GM18870 (cell line): ENCODE measurements at regions not wholly inside any gene's neighbourhood (a gene's known extent, or its start where the extent isn't known, plus 50 kb on each side); places are given as distances from the start of the nearest gene placed in this dataset.

ENCODE experiments used
- ATAC-seq: cut with Tn5 transposase; IDR thresholded peaks from one replicate; pipeline ENCODE4 v1.9.1; 2021; ENCODE audit warnings: moderate library complexity; ENCODE audit not compliant: unreplicated experiment

GRCh38 chr7:67807826-67808225 is 811.2 kb downstream of the TYW1 start:
- ATAC-seq = no peak

DNA sequence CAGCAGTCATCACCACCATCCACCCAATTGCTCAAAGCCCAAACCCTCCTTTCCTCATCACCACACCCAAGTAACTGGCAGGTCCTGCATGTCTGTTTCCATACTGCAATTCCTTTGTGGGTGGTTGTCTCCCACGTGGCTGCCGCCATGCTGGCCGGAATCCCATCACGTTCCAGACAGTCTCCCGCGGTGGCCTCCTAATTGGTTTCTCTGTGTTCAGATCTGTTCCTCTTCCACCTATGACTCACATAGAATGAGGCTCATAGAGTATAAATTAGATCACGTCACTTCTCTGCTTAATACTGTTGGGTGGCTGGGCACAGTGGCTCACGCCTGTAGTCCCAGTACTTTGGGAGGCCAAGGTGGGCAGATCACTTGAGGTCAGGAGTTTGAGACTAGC is 813.0 kb downstream of the TYW1 start:
- ATAC-seq = no peak

DNA sequence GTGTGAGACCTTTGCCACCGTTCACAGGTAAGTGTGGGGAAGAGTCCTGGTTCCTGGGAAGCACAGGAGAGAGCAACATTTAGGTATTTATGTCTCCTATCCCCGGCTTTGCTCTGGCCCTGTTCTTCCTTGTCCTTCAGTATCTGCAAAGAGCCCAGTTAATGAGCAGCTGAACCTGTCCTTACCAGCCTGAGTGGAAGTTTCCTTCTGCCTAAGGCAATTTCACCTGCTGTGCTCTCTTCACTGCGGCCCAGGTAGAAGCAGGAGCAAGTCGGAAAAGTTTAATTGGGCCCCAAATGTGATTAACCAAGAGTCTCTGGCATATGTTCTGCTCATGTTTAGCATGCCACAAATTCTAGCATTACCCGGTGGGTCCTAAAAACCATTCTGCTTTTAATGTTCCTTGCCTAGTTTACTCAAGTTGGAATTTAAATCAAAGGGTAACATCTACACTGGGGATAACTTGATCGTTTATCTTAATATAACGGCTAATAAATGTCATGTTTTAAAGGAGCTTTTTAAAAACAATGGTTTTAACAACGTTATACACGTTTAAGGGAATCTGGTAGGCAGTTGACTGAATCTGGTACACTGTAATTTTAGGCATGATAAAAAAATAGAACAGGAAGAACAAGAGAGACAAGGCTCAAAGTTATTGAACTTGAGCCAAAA is 817.1 kb downstream of the TYW1 start:
- no peak for ATAC-seq

DNA sequence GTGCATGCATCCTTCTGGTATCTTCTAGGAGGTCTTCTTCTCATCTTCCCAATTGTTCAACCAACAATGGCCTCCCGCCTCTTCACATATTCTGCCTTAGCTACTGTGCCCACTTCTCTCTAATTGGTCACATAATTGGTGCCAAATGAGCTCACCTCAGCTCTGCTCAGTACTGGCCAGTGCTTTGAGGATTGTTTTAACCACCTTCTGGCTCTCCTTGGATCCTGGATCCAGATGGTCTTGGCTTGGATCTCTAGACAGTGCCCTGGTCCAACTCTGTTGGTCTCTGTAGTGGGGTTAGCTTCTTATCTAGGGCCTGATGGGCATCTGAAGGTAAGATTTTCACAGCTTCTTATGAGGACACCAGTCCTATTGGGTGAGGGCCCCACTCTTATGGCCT is 820.8 kb downstream of the TYW1 start:
- ATAC-seq = no peak

GRCh38 chr7:67821116-67821515 is 824.5 kb downstream of the TYW1 start:
- no peak for ATAC-seq

- ATAC-seq = no peak
Observed at GRCh38 chr7:67823345-67823744, 826.7 kb downstream of the TYW1 start.

DNA sequence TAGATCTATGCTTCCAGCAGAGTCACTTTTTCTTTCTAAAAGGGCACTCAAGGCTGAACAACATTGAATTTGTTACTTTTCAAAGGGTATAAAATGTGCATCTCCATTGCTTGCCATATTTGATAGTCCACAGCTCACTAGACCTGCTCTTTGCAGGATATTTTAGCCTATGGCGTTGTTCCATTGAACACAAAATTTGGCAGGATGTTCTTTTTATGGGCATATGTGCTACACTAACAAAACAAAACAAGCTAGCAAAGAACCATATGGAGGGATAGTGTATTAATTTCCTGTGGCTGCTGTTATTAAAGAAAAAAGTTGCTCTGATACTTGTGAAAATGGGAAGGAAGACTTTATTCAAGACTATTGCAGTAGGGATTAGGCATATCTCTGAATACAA is 828.7 kb downstream of the TYW1 start:
- ATAC-seq = no peak

GRCh38 chr7:67841896-67842295 is 845.3 kb downstream of the TYW1 start:
- no peak for ATAC-seq

DNA sequence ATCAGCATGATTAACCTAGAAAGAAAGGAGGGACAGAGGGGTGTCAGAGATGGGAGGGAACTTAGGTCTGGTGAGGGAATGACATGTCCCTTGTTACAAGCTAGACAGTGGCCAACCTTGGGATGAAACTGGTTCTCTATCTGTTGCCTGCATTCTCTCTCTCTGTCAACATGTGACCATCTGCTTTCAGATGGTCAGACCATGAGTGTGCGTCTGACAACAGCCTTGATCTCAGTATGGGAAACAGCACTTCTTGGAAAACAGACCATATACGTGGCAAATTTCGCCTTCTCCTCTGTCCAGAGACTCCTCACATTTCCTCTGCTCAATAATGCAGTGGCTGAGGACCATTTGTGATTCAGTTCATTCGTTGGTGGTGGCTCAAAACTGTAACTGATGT is 845.9 kb downstream of the TYW1 start:
- no peak for ATAC-seq

DNA sequence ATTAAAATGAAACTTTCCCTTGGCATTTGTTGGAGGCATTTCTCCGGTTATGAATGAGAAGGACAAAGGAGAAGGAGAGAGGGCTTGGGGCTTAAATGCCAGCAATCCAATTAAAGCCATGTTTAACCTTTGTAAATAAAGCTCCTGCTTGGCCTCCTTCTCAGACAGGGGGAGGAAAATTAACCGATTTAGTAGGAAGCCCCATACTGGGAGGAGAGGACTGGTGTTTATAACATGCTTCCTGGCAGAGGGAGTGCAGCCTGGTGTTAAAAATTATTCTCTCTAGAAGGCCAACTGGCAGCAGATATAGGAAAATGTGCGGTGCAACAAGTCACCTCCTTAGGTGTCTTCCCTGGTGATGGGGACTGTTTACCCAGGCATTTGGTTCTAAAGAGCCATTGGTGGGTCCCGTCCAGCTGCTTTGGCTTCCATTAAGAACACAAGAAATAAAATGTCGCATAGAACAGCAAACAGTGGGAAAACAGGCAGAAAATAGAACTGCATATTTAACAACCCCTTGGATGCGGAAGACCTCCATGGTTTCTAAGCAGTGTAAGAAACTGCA is 846.5 kb downstream of the TYW1 start:
- no peak for ATAC-seq

- no peak for ATAC-seq
Observed at GRCh38 chr7:67843615-67844014, 847.0 kb downstream of the TYW1 start.

DNA sequence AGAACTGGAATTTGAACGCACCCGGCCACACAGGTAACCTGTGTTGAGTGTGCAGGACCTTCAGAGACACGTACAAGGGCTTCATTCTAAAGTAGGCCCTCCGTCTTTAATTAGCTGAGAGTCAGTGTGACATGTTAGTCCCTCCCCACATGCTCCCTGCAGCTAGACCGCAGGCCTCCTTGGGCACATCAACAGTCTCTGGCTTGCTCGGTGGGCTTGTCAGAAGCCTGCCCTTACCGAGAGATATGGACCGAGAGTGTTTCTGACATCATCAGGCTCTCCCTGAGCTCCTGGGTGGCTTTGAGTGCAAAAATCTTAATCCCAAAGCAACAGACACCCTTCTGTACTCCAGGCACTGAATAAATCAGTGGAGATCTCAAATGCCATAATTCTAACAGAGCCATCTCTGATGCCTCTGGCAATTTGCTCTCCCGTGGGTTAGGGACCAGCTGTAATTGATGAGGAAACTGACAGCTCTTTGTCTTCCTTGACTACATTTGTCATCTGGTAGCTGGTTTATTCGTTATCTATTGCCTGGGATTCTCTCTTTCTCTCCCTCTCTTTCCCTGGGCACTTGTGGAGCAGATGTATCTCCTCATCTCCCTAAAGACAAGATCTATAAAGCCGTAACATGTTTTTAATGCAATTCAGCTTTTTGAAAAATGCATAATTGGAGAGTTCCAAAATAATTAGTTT is 850.6 kb downstream of the TYW1 start:
- ATAC-seq = no peak

- ATAC-seq = no peak
Observed at GRCh38 chr7:67854221-67855178, 857.9 kb downstream of the TYW1 start.

DNA sequence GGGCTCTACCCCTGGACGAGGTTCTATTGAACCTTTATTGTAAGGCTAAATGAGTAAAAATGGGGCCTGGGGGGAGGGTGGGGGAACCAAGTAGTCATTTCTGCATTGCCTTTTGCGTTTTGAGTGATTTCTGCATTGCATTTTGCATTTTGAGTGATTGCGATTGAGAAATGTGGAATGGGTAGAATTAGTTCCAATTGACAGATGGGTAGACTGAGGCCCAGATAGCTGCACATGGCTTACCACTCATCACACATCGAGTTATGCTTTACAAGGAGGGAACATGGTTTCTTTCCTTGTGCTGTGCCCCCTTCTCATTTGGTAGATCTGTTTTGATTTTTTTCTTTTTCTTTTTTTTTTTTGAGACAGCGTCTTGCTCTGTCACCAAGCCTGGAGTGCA is 858.7 kb downstream of the TYW1 start:
- ATAC-seq = no peak

DNA sequence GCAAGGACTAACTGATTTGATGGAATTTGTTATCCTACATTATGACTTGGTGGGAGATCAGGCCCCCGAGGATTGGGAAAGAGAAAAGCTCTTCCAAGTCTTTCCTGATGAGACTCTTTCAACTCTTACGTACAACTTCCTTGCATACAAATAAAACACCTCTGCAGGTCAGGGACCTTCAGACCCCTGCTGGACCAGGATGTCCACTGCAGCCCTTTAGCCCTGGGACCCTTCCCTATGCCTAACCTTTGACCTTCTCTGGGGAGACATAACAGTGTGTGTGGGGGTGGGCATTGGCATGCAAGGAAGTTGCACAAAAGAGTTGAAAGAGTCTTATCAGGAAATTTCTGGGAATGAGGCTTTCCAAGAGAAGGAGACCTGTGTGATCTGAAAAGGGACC is 859.4 kb downstream of the TYW1 start:
- ATAC-seq = no peak

GRCh38 chr7:67857698-67858097 is 861.1 kb downstream of the TYW1 start:
- no peak for ATAC-seq

GRCh38 chr7:67858931-67859330 is 862.3 kb downstream of the TYW1 start:
- no peak for ATAC-seq

DNA sequence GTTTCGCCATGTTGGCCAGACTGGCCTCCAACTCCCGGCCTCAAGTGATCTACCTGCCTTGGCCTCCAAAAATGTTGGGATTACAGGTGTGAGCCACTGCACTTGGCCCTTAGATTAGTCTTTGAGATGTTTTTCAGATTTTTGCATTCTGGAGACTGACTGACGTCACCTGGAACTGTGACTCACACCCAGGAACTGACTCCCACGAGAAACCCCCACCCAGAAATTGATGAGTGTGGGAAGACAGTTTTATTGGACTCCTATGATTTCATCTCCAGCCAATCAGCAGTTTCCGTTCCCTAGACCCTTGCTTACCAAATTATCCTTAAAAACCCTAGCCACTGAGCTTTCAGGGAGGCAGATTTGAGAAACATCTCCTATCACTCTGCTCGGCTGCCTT is 867.3 kb downstream of the TYW1 start:
- ATAC-seq = no peak

GRCh38 chr7:67866054-67866453 is 869.4 kb downstream of the TYW1 start:
- no peak for ATAC-seq

- no peak for ATAC-seq
Observed at GRCh38 chr7:67866812-67867211, 870.2 kb downstream of the TYW1 start.

DNA sequence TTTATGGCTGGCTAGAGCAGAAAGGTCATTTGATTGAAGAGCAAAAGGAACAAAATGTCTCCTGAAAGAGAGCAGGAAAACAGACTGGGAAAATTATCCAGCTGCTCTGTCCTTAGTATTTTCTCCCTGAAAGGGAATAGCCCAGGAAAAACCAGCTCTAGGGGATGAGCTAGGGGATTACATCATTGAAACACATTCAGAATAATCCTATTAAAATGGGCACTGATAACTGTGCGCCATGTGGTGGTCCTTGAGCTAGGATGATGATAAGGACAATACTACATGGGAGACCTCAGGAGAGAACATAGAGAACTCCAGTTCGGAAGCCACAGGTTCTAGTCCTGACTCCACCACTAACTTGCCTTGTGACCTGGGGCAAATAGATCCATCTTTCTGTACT is 873.8 kb downstream of the TYW1 start:
- no peak for ATAC-seq
